SK-N-SH (cell line): ENCODE measurements at regions not wholly inside any gene's neighbourhood (a gene's known extent, or its start where the extent isn't known, plus 50 kb on each side); places are given as distances from the start of the nearest gene placed in this dataset.

ENCODE experiments used
- CTCF ChIP-seq: fragments of 200-600 bp; sonication (generic); IDR thresholded peaks from 2 replicates; pipeline ENCODE4 v1.6.1; 2017; ENCODE audit warnings: antibody characterized with exemption, mild to moderate bottlenecking, moderate library complexity
- EP300 ChIP-seq, 2 experiments: IDR thresholded peaks; 2 replicates each; pipeline versions ENCODE4 v1.4.0 to v1.6.1; 2012; ENCODE audit warnings: borderline replicate concordance in 1 of 2, low read depth in 1 of 2, low read length in 1 of 2
- FOSL2 ChIP-seq: IDR thresholded peaks from 2 replicates; pipeline ENCODE4 v1.4.0; 2012; ENCODE audit warnings: low read depth, mild to moderate bottlenecking, moderate library complexity, borderline replicate concordance
- FOXM1 ChIP-seq: IDR thresholded peaks from 2 replicates; pipeline ENCODE4 v1.4.0; 2012; ENCODE audit warnings: low read depth, mild to moderate bottlenecking
- GATA2 ChIP-seq: sonication (generic); formaldehyde crosslinking; IDR thresholded peaks from 2 replicates; pipeline ENCODE4 v1.5.0; 2020; ENCODE audit warnings: mild to moderate bottlenecking, missing genetic modification reagents
- JUND ChIP-seq: IDR thresholded peaks from 2 replicates; pipeline ENCODE4 v1.4.0; 2012
- MXI1 ChIP-seq: IDR thresholded peaks from 2 replicates; pipeline ENCODE4 v1.6.1; 2012; ENCODE audit warnings: mild to moderate bottlenecking, low read depth, low read length, improper control_type of control experiment
- POLR2AphosphoS5 ChIP-seq: IDR thresholded peaks from 2 replicates; pipeline ENCODE4 v1.6.1; 2012; ENCODE audit warnings: low read depth, low read length
- RCOR1 ChIP-seq: fragments of 150-350 bp; IDR thresholded peaks from 2 replicates; pipeline ENCODE4 v1.6.1; 2017; ENCODE audit warnings: antibody characterized with exemption, low read length
- SIN3A ChIP-seq: IDR thresholded peaks from 2 replicates; pipeline ENCODE4 v1.6.1; 2012; ENCODE audit warnings: low read depth, mild to moderate bottlenecking, low read length, moderate library complexity, borderline replicate concordance
- TAF1 ChIP-seq: IDR thresholded peaks from 2 replicates; pipeline ENCODE4 v1.6.1; 2012; ENCODE audit warnings: low read depth, mild to moderate bottlenecking, low read length, moderate library complexity, borderline replicate concordance
- TEAD4 ChIP-seq: IDR thresholded peaks from 2 replicates; pipeline ENCODE4 v1.4.0; 2012; ENCODE audit warnings: mild to moderate bottlenecking, borderline replicate concordance; ENCODE audit not compliant: insufficient read depth

DNA sequence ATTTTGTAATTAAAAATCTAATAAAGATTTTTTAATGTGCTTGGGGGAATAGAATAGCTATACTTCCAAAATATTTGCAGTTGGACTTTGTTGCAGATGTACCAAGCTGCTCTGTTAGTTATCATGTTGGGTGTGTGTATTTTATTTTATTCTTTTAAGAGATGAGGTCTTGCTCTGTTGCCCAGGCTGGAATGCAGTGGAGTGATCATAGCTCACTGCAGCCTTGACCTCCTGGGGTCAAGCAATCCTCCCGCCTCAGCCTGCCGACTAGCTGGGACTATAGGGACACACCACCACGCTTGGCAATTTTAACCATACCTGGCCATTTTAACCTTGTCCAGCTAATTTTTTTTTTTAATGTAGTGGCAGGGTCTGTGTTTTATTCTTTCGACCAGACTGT lies 54.7 kb upstream of the MAP1LC3B2 start:
- no peak for TF ChIP-seq CTCF
- no peak for TF ChIP-seq GATA2 (CRISPR knock-in tag)
- no peak for TF ChIP-seq MXI1
- TF ChIP-seq EP300 (IDR thresholded peaks at IDR 0.05; ENCODE audit: borderline replicate concordance in 1 of 2, low read depth in 1 of 2, low read length in 1 of 2) = no peak
- no peak for TF ChIP-seq SIN3A
- TF ChIP-seq TEAD4 = no peak
- TF ChIP-seq RCOR1 = no peak
- TF ChIP-seq FOSL2 = no peak
- no peak for TF ChIP-seq JUND
- no peak for TF ChIP-seq FOXM1
- no peak for TF ChIP-seq POLR2AphosphoS5
- no peak for TF ChIP-seq TAF1
